ENCODE measurements at regions not wholly inside any gene's neighbourhood (a gene's known extent, or its start where the extent isn't known, plus 50 kb on each side); places are given as distances from the start of the nearest gene placed in this dataset.

- no peak for DNase-seq
Measured at GRCh38 chr10:118246332-118247295, 95.5 kb downstream of the FAM204A start.

GRCh38 chr10:118243907-118244306 is 98.2 kb downstream of the FAM204A start:
- DNase-seq: no peak

- peak; percentile 73 for DNase-seq
Measured at GRCh38 chr10:118241229-118242137, 100.6 kb downstream of the FAM204A start.

- no peak for DNase-seq
Measured at GRCh38 chr10:118239236-118239630, 102.9 kb downstream of the FAM204A start.

GRCh38 chr10:118238573-118239235 is 103.4 kb downstream of the FAM204A start:
- DNase-seq: no peak

- no peak for DNase-seq
Measured at GRCh38 chr10:118237930-118238329, 104.2 kb downstream of the FAM204A start.

GRCh38 chr10:118234683-118235082 is 107.4 kb downstream of the FAM204A start:
- DNase-seq: no peak

- DNase-seq: no peak
Measured at GRCh38 chr10:118220346-118220850, 121.7 kb downstream of the FAM204A start.

- DNase-seq: no peak
Measured at GRCh38 chr10:118218562-118218961, 123.6 kb downstream of the FAM204A start.

GRCh38 chr10:118216571-118217170 is 125.5 kb downstream of the FAM204A start:
- DNase-seq: no peak

- DNase-seq: no peak
Measured at GRCh38 chr10:118216020-118216419, 126.1 kb downstream of the FAM204A start.

GRCh38 chr10:118214776-118215175 is 127.3 kb downstream of the FAM204A start:
- DNase-seq: no peak

- DNase-seq: no peak
Measured at GRCh38 chr10:118213436-118213835, 128.7 kb downstream of the FAM204A start.

GRCh38 chr10:118210276-118210675 is 131.8 kb downstream of the FAM204A start:
- no peak for DNase-seq

GRCh38 chr10:118209215-118209614 is 132.9 kb downstream of the FAM204A start:
- no peak for DNase-seq

- DNase-seq: no peak
Measured at GRCh38 chr10:118207470-118208007, 134.6 kb downstream of the FAM204A start.

- DNase-seq: no peak
Measured at GRCh38 chr10:118204292-118204943, 137.7 kb downstream of the FAM204A start.

GRCh38 chr10:118203461-118203860 is 138.7 kb downstream of the FAM204A start:
- no peak for DNase-seq

- no peak for DNase-seq
Measured at GRCh38 chr10:118195729-118196128, 146.4 kb downstream of the FAM204A start.

- DNase-seq: no peak
Measured at GRCh38 chr10:118193642-118194041, 146.9 kb upstream of the RAB11FIP2 start.

- no peak for DNase-seq
Measured at GRCh38 chr10:118181021-118181420, 134.3 kb upstream of the RAB11FIP2 start.
